Astrocyte of the cerebellum (primary cell): ENCODE measurements at regions not wholly inside any gene's neighbourhood (a gene's known extent, or its start where the extent isn't known, plus 50 kb on each side); places are given as distances from the start of the nearest gene placed in this dataset.

ENCODE experiments used
- DNase-seq: peaks from one replicate; pipeline ENCODE4 v3.0.0-alpha.2; 2011; ENCODE audit warnings: low read depth
- H3K4me3 ChIP-seq: 2 replicates; pipeline ENCODE4 v1.5.1; 2011; ENCODE audit warnings: mild to moderate bottlenecking, low read depth, low read length, moderate library complexity
- in situ Hi-C: cut with HindIII; loops from 2 replicates; pipeline ENCODE4 v1.10.0; 2017; ENCODE audit warnings: low sequenced_read_pairs
- TF ChIP-seq, protein P1 (sequence below): IDR thresholded peaks from 2 replicates; pipeline ENCODE4 v1.5.1; 2012; ENCODE audit warnings: low read length, low read depth, moderate library complexity, mild to moderate bottlenecking; ENCODE audit errors: missing control alignments

GRCh38 chr4:4766564-4766963, 92.9 kb upstream of the MSX1 start:
- no peak for DNase-seq
- in situ Hi-C loops: no loop called here

DNA sequence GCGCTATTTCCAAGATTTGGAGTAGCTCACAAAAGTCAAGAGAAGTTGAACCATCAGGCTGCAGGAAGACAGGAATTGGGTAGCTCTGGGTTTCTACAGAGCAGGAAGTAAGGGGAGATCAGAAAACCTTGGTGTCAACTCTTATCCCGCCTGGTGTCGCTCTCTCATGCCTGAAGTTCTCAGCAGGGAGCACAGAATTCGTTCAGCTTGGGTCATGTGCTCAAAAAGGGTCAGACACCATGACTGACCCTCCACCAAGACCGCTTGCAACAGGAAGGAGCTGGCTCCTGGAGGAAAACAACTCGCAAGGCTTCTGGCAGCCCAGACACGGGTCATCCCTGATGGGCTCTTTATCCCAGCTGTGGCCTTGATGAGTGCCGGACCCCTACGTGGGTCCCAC, 93.7 kb upstream of the MSX1 start:
- no peak for DNase-seq
- no peak overlapping the region for H3K4me3 ChIP-seq
- in situ Hi-C loops: no loop called here
- TF ChIP-seq, protein P1, sequence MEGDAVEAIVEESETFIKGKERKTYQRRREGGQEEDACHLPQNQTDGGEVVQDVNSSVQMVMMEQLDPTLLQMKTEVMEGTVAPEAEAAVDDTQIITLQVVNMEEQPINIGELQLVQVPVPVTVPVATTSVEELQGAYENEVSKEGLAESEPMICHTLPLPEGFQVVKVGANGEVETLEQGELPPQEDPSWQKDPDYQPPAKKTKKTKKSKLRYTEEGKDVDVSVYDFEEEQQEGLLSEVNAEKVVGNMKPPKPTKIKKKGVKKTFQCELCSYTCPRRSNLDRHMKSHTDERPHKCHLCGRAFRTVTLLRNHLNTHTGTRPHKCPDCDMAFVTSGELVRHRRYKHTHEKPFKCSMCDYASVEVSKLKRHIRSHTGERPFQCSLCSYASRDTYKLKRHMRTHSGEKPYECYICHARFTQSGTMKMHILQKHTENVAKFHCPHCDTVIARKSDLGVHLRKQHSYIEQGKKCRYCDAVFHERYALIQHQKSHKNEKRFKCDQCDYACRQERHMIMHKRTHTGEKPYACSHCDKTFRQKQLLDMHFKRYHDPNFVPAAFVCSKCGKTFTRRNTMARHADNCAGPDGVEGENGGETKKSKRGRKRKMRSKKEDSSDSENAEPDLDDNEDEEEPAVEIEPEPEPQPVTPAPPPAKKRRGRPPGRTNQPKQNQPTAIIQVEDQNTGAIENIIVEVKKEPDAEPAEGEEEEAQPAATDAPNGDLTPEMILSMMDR: no peak

More at GRCh38 chr4:4766564-4766963, 92.9 kb upstream of the MSX1 start:
- TF ChIP-seq, protein P1: no peak
- no peak overlapping the region for H3K4me3 ChIP-seq

GRCh38 chr4:4764558-4764905, 94.9 kb upstream of the MSX1 start:
- in situ Hi-C loops: no loop called here
- no peak for DNase-seq
- H3K4me3 ChIP-seq: no peak overlapping the region
- TF ChIP-seq, protein P1: no peak

DNA sequence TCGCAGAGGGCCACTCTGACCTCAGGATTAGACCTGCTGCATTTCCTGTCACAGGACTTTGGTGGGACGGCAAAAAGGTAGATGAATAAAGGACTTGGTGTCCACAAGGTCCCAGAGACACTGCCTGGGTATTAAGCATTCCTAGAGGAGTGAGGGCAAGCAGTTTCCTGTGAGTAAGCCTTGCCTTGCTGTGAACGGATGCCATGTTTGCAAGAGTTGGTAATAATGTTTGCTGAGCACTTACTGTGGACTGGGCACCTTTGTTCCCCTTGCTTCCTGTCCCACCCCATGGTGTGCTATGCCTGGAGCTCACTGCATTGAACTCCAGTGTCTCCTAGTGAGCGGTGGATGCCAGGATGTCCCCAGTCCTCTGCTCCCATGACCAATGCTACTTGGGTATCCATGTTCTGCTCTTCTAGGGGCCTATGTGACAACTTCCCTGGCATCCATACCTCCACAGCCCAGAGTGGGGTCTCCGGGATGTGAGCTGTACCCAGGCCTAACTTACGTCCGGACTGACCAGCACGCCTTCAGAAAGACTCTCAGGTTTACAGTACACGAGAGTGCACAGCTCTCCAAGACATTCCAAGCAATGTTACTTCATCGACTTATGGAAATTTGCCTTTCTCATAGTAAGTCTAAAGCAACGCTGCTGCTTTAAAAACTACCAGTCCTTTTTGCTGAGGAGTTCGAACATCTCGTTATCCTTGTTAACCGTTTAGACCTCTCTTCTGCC, 95.5 kb upstream of the MSX1 start:
- in situ Hi-C loops: no loop called here
- TF ChIP-seq, protein P1: no peak
- no peak for DNase-seq

GRCh38 chr4:4762909-4763821, 96.3 kb upstream of the MSX1 start:
- peak; percentile 36 for DNase-seq
- H3K4me3 ChIP-seq: no peak overlapping the region
- TF ChIP-seq, protein P1: no peak
- in situ Hi-C loops: no loop called here

More for the DNA sequence above, 95.5 kb upstream of the MSX1 start:
- H3K4me3 ChIP-seq: no peak overlapping the region

DNA sequence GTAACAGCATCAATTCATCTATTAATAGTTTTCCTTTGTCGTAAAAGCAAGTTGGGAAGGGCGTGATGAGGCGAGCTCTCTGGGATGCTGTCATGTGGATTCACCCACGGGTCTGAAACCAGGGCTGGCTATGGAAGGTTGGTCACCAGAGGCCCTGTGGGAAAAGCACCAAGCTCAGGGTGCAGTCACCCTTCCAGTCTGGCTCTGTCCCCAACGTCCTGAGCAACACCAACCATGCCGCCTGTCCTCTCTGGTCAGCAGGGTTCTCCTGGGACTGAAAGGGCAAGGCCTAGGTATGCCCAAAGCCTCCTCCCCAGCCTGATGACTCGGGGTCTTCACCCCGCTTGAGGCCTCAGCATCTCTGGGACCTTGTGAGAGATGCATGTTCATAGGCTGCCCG, 97.2 kb upstream of the MSX1 start:
- TF ChIP-seq, protein P1: no peak
- DNase-seq: no peak
- no peak overlapping the region for H3K4me3 ChIP-seq
- in situ Hi-C loops: no loop called here
